ENCODE measurements at regions not wholly inside any gene's neighbourhood (a gene's known extent, or its start where the extent isn't known, plus 50 kb on each side); places are given as distances from the start of the nearest gene placed in this dataset.

DNA sequence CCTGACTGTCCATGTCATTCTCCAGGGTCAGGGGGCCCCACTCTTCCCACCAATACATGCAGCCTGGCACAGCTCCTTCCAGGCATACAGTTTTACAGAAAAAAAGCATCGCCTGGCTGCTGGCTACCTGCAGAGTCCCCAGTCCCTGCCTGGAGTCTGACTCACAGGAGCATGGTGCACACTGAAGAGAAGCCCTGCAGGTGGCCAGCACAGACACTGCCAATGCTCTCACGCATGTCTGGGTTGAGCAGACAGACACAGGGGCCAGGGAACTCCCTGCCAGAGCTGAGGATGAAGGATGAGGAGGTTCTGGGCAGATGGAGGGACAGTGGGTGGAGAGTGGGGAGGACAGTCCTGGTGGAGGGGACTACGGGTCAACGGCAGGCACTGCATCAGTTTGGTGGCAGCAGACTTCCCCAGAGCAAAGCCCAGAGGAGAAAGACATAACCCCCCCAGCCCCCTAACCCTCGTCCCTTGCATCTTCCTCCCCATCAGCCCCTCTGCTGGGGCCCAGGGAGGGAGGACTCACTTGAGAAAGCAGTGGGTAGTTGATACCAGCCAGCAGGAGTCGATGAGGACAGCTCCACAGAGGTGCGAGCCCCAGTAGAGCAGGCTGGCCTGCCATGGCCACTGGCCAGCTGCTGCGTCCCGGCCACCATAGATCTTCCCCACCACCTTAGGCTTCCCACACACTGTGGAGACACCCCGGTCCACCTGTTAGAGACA lies 72.9 kb upstream of the SPTLC1 start:
- Histone ChIP-seq H3K9ac (ENCODE audit: low read length) (no peak overlapping the region), H3K9me2 (replicated peaks; ENCODE audit: low read length) (no peaks in the 10 kb centered on the region), H3K36me3 (ENCODE audit: low read depth, low read length) (no peaks in the 10 kb centered on the region), H3K79me2 (ENCODE audit: low read length) (no peaks in the 10 kb centered on the region), H2AFZ (ENCODE audit: low read length) (no peak overlapping the region), H3K4me2 (ENCODE audit: low read length) (no peak overlapping the region), H3K4me1 (ENCODE audit: insufficient read depth, low read length) (no peaks in the 10 kb centered on the region), H3F3A (ENCODE audit: low read length, unreplicated experiment) (no peaks in the 10 kb centered on the region), H3K27me3 (ENCODE audit: low read length) (no peaks in the 10 kb centered on the region), H3K4me3 (ENCODE audit: low read length) (no peak overlapping the region), H3K27ac (ENCODE audit: low read length) (no peak overlapping the region), H4K20me1 (ENCODE audit: low read length) (no peaks in the 10 kb centered on the region), H3K9me3 (ENCODE audit: low read length) (no peaks in the 10 kb centered on the region)
- ChIA-PET POLR2A (ENCODE audit: unreplicated experiment) (no interaction called here), CTCF (no interaction called here)
- BruUV-seq (replicated peaks) = no TSS peak
- TF ChIP-seq EZH2 (IDR thresholded peaks at IDR 0.05; ENCODE audit: low read length, unreplicated experiment) = no peak
- TF ChIP-seq, protein P1, sequence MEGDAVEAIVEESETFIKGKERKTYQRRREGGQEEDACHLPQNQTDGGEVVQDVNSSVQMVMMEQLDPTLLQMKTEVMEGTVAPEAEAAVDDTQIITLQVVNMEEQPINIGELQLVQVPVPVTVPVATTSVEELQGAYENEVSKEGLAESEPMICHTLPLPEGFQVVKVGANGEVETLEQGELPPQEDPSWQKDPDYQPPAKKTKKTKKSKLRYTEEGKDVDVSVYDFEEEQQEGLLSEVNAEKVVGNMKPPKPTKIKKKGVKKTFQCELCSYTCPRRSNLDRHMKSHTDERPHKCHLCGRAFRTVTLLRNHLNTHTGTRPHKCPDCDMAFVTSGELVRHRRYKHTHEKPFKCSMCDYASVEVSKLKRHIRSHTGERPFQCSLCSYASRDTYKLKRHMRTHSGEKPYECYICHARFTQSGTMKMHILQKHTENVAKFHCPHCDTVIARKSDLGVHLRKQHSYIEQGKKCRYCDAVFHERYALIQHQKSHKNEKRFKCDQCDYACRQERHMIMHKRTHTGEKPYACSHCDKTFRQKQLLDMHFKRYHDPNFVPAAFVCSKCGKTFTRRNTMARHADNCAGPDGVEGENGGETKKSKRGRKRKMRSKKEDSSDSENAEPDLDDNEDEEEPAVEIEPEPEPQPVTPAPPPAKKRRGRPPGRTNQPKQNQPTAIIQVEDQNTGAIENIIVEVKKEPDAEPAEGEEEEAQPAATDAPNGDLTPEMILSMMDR (conservative IDR thresholded peaks at IDR 0.05; ENCODE audit: low read depth, low read length) = no peak
- TF ChIP-seq EZH2phosphoT487 (IDR thresholded peaks at IDR 0.05; ENCODE audit: borderline replicate concordance, low read length) = no peak
- ATAC-seq (no peak), DNase-seq (peak; percentile 4)
- intact Hi-C loops (cut with micrococcal nuclease) = no loop called here

DNA sequence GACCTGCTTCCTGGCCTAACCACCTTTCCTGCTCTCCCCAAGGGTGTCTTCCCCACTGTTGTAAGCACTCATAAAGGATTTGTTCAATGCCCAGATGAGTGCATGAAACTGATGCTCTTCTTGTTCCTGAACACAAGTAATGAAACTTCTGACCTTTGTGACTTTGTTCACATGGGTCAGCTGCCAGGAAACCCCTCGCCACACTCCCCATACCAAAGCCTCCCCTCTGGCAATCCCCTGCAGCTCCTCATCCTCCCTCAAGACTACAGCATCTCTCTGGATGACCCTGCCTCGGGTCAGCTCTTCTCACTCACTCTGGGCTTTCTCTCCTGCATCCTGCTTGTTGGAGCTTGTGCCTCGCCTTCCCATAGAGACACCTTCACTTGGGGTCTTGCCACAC lies 72.2 kb upstream of the SPTLC1 start:
- Histone ChIP-seq H3K27me3 (ENCODE audit: low read length) (no peaks in the 10 kb centered on the region), H3K9ac (ENCODE audit: low read length) (no peak overlapping the region), H3F3A (ENCODE audit: low read length, unreplicated experiment) (no peaks in the 10 kb centered on the region), H3K4me1 (ENCODE audit: insufficient read depth, low read length) (no peaks in the 10 kb centered on the region), H3K4me3 (ENCODE audit: low read length) (no peak overlapping the region), H3K9me3 (ENCODE audit: low read length) (no peaks in the 10 kb centered on the region), H3K79me2 (ENCODE audit: low read length) (no peaks in the 10 kb centered on the region), H3K27ac (ENCODE audit: low read length) (no peak overlapping the region), H3K9me2 (replicated peaks; ENCODE audit: low read length) (no peaks in the 10 kb centered on the region), H3K36me3 (ENCODE audit: low read depth, low read length) (no peaks in the 10 kb centered on the region), H4K20me1 (ENCODE audit: low read length) (no peaks in the 10 kb centered on the region), H2AFZ (ENCODE audit: low read length) (no peak overlapping the region), H3K4me2 (ENCODE audit: low read length) (no peak overlapping the region)
- ATAC-seq (no peak), DNase-seq (no peak)
- intact Hi-C loops (cut with micrococcal nuclease) = no loop called here
- TF ChIP-seq, protein P1 (conservative IDR thresholded peaks at IDR 0.05; ENCODE audit: low read depth, low read length) = no peak
- TF ChIP-seq EZH2phosphoT487 (IDR thresholded peaks at IDR 0.05; ENCODE audit: borderline replicate concordance, low read length) (no peak), EZH2 (IDR thresholded peaks at IDR 0.05; ENCODE audit: low read length, unreplicated experiment) (no peak)
- no TSS peak for BruUV-seq (replicated peaks)
- ChIA-PET POLR2A (ENCODE audit: unreplicated experiment) (no interaction called here), CTCF (no interaction called here)

DNA sequence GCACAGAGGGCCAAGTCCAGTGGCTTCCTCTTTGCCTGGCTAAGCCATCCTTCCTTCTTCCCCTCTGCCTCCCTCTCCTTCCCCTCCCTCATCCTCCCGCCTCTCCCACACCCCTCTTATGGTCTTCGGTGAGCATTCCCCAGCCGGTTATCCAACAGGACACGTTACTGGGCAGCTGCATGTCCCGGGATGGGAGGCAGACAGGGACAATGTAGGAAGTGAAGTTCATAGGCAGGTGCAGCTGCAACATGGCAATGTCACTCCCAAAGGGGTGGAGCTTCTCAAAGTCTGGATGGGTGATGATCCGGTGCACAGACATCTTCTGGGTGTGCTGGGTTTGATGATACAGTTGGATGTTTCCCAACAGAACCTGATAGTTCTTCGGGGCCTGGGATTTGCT lies 71.4 kb upstream of the SPTLC1 start:
- CTCF ChIA-PET = no interaction called here
- BruUV-seq (replicated peaks) = no TSS peak
- Histone ChIP-seq H3K4me2 (ENCODE audit: low read length) (no peak overlapping the region), H4K20me1 (ENCODE audit: low read length) (no peaks in the 10 kb centered on the region), H3K4me1 (ENCODE audit: insufficient read depth, low read length) (no peaks in the 10 kb centered on the region), H3K27ac (ENCODE audit: low read length) (no peak overlapping the region), H3K27me3 (ENCODE audit: low read length) (no peaks in the 10 kb centered on the region), H3K79me2 (ENCODE audit: low read length) (no peaks in the 10 kb centered on the region), H2AFZ (ENCODE audit: low read length) (no peak overlapping the region), H3K36me3 (ENCODE audit: low read depth, low read length) (no peaks in the 10 kb centered on the region), H3K9me2 (replicated peaks; ENCODE audit: low read length) (no peaks in the 10 kb centered on the region), H3F3A (ENCODE audit: low read length, unreplicated experiment) (no peaks in the 10 kb centered on the region), H3K9me3 (ENCODE audit: low read length) (no peaks in the 10 kb centered on the region), H3K4me3 (ENCODE audit: low read length) (no peak overlapping the region), H3K9ac (ENCODE audit: low read length) (no peak overlapping the region)
- POLR2A ChIA-PET (ENCODE audit: unreplicated experiment) = no interaction called here
- no peak for DNase-seq
- ATAC-seq = no peak
- intact Hi-C loops (cut with micrococcal nuclease) = no loop called here
- TF ChIP-seq, protein P1 (conservative IDR thresholded peaks at IDR 0.05; ENCODE audit: low read depth, low read length) = no peak
- TF ChIP-seq EZH2 (IDR thresholded peaks at IDR 0.05; ENCODE audit: low read length, unreplicated experiment) (no peak), EZH2phosphoT487 (IDR thresholded peaks at IDR 0.05; ENCODE audit: borderline replicate concordance, low read length) (no peak)
